ENCODE measurements at regions not wholly inside any gene's neighbourhood (a gene's known extent, or its start where the extent isn't known, plus 50 kb on each side); places are given as distances from the start of the nearest gene placed in this dataset.
A peak's percentile ranks its signal among the peaks of the same experiment; 100 is the strongest.

DNA sequence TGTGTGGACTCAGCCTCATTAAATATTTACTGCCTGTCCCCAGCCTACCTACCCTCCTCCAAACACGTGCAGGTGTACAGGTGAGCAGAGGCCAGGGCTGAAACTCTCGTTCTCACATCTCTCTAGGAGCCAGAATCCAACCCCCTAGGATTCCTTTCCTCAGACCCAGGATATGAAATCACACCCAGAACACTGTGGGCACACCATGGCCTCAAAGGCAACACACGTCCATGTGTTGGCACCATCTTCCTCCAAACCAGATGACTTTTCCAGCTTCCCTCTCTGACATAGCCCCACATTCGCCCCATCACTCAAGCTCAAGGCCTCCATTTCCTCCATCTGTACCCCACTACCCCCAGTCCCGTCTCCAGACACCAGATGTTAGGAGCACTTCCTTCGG, 51.8 kb upstream of the DUSP5 start:
- H3K36me3 ChIP-seq, result no peaks in the 10 kb centered on the region
- ATAC-seq (no peak), DNase-seq (no peak)
- 94 to 96% methylated on average over 6 of the region's 6 CpGs for WGBS, 2 donors
- intact Hi-C loops (cut with DNase I), result no loop called here
- no peaks in the 10 kb centered on the region for H3K27me3 ChIP-seq
- TF ChIP-seq, protein P1, sequence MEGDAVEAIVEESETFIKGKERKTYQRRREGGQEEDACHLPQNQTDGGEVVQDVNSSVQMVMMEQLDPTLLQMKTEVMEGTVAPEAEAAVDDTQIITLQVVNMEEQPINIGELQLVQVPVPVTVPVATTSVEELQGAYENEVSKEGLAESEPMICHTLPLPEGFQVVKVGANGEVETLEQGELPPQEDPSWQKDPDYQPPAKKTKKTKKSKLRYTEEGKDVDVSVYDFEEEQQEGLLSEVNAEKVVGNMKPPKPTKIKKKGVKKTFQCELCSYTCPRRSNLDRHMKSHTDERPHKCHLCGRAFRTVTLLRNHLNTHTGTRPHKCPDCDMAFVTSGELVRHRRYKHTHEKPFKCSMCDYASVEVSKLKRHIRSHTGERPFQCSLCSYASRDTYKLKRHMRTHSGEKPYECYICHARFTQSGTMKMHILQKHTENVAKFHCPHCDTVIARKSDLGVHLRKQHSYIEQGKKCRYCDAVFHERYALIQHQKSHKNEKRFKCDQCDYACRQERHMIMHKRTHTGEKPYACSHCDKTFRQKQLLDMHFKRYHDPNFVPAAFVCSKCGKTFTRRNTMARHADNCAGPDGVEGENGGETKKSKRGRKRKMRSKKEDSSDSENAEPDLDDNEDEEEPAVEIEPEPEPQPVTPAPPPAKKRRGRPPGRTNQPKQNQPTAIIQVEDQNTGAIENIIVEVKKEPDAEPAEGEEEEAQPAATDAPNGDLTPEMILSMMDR (IDR thresholded peaks at IDR 0.05), result no peak
- no peak overlapping the region for H3K27ac ChIP-seq
- peaks cover 5 to 32% (median 10%) of the 10 kb centered on the region in 9 donors for H3K4me1 ChIP-seq
- H3K4me3 ChIP-seq, result no peak overlapping the region
- H3K9me3 ChIP-seq, result no peaks in the 10 kb centered on the region

DNA sequence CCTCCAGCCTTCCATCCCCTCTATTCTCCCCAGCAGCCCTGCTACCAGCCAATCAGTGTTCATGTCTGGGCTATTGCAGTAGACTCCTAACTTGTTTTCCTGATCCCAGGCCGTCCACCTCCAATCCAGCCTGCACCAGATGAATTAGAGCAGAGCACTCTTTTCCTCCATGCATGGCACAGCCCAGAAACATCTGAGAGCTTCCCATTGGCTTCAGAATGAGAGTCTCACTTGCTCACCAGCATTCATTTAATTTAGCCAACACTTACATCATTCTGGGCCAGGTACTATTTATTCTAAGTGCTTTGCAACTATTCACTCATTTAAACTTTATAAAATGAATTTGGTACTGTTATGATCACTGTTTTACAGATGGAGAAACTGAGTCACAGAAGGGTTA, 51.4 kb upstream of the DUSP5 start:
- Histone ChIP-seq H3K4me1 (peaks cover 5 to 32% (median 10%) of the 10 kb centered on the region in 9 donors), H3K9me3 (no peaks in the 10 kb centered on the region), H3K36me3 (no peaks in the 10 kb centered on the region), H3K27ac (no peak overlapping the region), H3K4me3 (no peak overlapping the region), H3K27me3 (no peaks in the 10 kb centered on the region)
- WGBS, 2 donors, result 90 to 94% methylated on average over 1 of the region's 1 CpG
- ATAC-seq, result no peak
- intact Hi-C loops (cut with DNase I), result no loop called here
- TF ChIP-seq, protein P1 (IDR thresholded peaks at IDR 0.05), result no peak
- no peak for DNase-seq

DNA sequence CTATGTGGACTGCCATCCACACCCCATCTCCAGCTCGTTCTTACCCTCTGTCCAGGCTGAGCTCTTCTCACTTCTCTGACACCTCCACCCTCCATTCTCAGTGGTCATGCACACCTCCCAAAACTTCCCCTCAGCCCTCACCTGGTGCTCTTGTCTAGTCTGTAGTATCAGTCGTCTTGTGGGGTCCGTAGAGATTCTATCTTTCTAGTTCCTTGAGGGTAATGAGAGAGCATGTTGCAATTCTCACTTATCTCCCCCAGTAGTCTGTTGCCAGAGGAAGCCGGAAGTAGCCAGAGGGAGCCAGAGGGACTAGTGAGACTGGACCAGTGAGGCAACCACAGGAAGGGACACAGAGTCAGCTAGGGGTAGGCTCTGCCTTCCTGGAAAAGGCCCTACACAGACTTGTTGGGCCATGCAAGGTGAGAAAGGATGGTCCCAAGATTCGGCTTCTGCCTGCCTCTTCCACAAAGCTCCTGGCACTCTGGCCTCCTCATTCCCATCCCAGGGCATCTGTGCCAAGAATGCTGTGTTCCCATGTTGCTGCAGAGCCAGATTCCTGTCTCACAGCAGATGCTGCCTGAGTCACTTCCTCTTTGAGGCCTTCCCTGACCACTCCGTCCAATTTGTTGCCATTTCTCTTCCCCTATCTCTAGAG, 50.6 kb upstream of the DUSP5 start:
- H3K9me3 ChIP-seq, result no peaks in the 10 kb centered on the region
- DNase-seq (peak in 1 of 2 donors; percentile 34), ATAC-seq (peak in 3 of 8 donors; percentile 32 to 53 (median 41))
- intact Hi-C loops (cut with DNase I), result no loop called here
- H3K27ac ChIP-seq, result peak overlapping the region in 1 of 10 donors; percentile 63
- 58 to 72% methylated on average over 6 of the region's 6 CpGs for WGBS, 2 donors
- TF ChIP-seq, protein P1 (IDR thresholded peaks at IDR 0.05), result peak in 3 of 9 donors; percentile 15 to 23 (median 21)
- H3K27me3 ChIP-seq, result no peaks in the 10 kb centered on the region
- H3K4me3 ChIP-seq, result no peak overlapping the region
- peaks cover 5 to 32% (median 10%) of the 10 kb centered on the region in 9 donors for H3K4me1 ChIP-seq
- no peaks in the 10 kb centered on the region for H3K36me3 ChIP-seq

DNA sequence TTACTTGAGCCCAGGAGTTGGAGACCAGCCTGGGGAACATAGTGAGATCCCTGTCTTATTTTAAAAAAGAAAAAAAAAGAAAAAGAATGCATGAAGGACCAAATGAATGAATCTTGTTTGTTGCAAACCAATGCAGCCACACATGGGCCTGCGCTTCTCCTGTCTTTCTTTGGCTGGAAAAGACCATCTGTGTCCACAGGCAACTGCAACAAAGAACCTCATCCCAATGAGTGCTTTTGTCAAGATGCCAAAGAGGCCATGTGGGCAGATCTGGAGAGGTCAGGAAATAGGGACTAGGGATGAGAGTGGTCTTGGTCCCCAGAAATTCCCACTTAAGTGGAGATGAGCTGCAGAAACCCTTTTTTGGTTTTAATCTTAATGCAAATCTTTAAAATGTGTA, 49.8 kb upstream of the DUSP5 start:
- Histone ChIP-seq H3K27ac (peak overlapping the region in 1 of 10 donors; percentile 63), H3K4me1 (peaks cover 4 to 30% (median 8%) of the 10 kb centered on the region in 9 donors), H3K27me3 (no peaks in the 10 kb centered on the region), H3K36me3 (no peaks in the 10 kb centered on the region), H3K4me3 (no peak overlapping the region), H3K9me3 (no peaks in the 10 kb centered on the region)
- intact Hi-C loops (cut with DNase I), result no loop called here
- DNase-seq (no peak), ATAC-seq (no peak)
- WGBS, 2 donors, result 96 to 100% methylated on average over 1 of the region's 1 CpG
- TF ChIP-seq, protein P1 (IDR thresholded peaks at IDR 0.05), result no peak

Measured in heart right ventricle (tissue), 16 donors.